K562 (cell line): ENCODE measurements at regions not wholly inside any gene's neighbourhood (a gene's known extent, or its start where the extent isn't known, plus 50 kb on each side); places are given as distances from the start of the nearest gene placed in this dataset.

Source experiments
- ATF6 ChIP-seq: sonication (generic); formaldehyde crosslinking; IDR thresholded peaks from 2 replicates; pipeline ENCODE4 v1.4.0; 2020; ENCODE audit warnings: mild to moderate bottlenecking, missing genetic modification reagents
- CBX5 ChIP-seq: IDR thresholded peaks from 2 replicates; pipeline ENCODE4 v1.6.1; 2014; ENCODE audit warnings: low read depth, borderline replicate concordance
- CSDE1 ChIP-seq, 2 experiments: fragments of 450-650 bp; IDR thresholded peaks; 2 replicates each; pipeline ENCODE4 v1.6.1; 2016; ENCODE audit warnings: mild to moderate bottlenecking in 1 of 2
- DIDO1 ChIP-seq: fragments of 450-650 bp; IDR thresholded peaks from 2 replicates; pipeline ENCODE4 v1.6.1; 2016; ENCODE audit warnings: low read depth, missing biosample characterization, missing genetic modification characterization
- FOXJ3 ChIP-seq: sonication (generic); formaldehyde crosslinking; IDR thresholded peaks from 2 replicates; pipeline ENCODE4 v1.4.0; 2020; ENCODE audit warnings: mild to moderate bottlenecking, missing genetic modification reagents
- GMEB1 ChIP-seq: fragments of 250-450 bp; sonication (Bioruptor Pico); IDR thresholded peaks from 2 replicates; pipeline ENCODE4 v1.4.0; 2020; ENCODE audit warnings: mild to moderate bottlenecking
- NR2C2 ChIP-seq, 2 experiments: fragments of 200-800 bp in 1 of 2; sonication (Bioruptor generic) in 1 of 2; sonication (generic) in 1 of 2; formaldehyde crosslinking in 1 of 2; IDR thresholded peaks; 2 replicates each; pipeline versions ENCODE4 v1.6.1 to v1.8.0; 2016 to 2022; ENCODE audit warnings: mild to moderate bottlenecking in 1 of 2, missing compliant biosample characterization in 1 of 2, missing genetic modification characterization in 1 of 2, missing genetic modification reagents in 1 of 2
- TARDBP ChIP-seq: fragments of 450-650 bp; IDR thresholded peaks from 2 replicates; pipeline ENCODE4 v1.6.1; 2016
- ZBTB1 ChIP-seq: sonication (generic); formaldehyde crosslinking; IDR thresholded peaks from 2 replicates; pipeline ENCODE4 v1.8.1; 2023; ENCODE audit warnings: missing genetic modification reagents, low read depth, mild to moderate bottlenecking, borderline replicate concordance
- TF ChIP-seq, protein P1 (sequence below), 3 experiments: IDR thresholded peaks in 2 of 3; conservative IDR thresholded peaks in 1 of 3; 2 replicates each; pipeline ENCODE4 v1.5.1; 2011 to 2012; ENCODE audit warnings: low read length in 3 of 3, mild to moderate bottlenecking in 3 of 3, control low read depth in 2 of 3, improper control_type of control experiment in 1 of 3, inconsistent platforms in 1 of 3, low read depth in 1 of 3, mixed read lengths in 1 of 3, moderate library complexity in 1 of 3; ENCODE audit not compliant: insufficient read depth in 2 of 3

DNA sequence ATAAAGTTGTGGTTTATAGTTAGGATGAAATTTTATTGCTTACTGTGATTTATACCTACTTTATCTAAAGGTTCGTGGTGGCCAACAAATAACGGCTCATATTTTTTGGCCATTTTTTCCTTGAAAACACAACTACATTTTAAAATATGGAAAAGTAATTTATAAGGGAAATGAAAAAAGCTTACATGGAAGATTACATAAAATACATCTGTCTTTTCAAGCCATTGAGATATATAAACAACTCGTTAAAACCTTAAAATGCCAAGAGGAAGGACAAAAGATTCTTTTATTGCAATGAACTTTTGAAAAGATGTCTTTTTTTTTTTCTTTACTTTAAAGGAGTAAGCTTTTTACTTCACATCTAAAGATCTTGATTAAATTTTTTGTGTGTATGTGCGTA, 55.4 kb upstream of the EYA4 start:
- TF ChIP-seq, protein P1, sequence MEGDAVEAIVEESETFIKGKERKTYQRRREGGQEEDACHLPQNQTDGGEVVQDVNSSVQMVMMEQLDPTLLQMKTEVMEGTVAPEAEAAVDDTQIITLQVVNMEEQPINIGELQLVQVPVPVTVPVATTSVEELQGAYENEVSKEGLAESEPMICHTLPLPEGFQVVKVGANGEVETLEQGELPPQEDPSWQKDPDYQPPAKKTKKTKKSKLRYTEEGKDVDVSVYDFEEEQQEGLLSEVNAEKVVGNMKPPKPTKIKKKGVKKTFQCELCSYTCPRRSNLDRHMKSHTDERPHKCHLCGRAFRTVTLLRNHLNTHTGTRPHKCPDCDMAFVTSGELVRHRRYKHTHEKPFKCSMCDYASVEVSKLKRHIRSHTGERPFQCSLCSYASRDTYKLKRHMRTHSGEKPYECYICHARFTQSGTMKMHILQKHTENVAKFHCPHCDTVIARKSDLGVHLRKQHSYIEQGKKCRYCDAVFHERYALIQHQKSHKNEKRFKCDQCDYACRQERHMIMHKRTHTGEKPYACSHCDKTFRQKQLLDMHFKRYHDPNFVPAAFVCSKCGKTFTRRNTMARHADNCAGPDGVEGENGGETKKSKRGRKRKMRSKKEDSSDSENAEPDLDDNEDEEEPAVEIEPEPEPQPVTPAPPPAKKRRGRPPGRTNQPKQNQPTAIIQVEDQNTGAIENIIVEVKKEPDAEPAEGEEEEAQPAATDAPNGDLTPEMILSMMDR (IDR thresholded peaks at IDR 0.05 in 2 of 3, conservative IDR thresholded peaks at IDR 0.05 in 1 of 3; ENCODE audit: insufficient read depth in 2 of 3, low read depth in 1 of 3, low read length in 3 of 3) = no peak
- no peak for TF ChIP-seq DIDO1 (tag)
- no peak for TF ChIP-seq FOXJ3
- TF ChIP-seq CSDE1 (IDR thresholded peaks at IDR 0.05) = no peak
- no peak for TF ChIP-seq GMEB1 (CRISPR knock-in tag)
- no peak for TF ChIP-seq NR2C2 (CRISPR knock-in tag; IDR thresholded peaks at IDR 0.05)
- no peak for TF ChIP-seq NR2C2 (tag; IDR thresholded peaks at IDR 0.05)
- TF ChIP-seq CBX5 = no peak
- no peak for TF ChIP-seq ZBTB1 (CRISPR knock-in tag)
- TF ChIP-seq TARDBP = no peak
- TF ChIP-seq ATF6 = no peak
